ENCODE measurements at regions not wholly inside any gene's neighbourhood (a gene's known extent, or its start where the extent isn't known, plus 50 kb on each side); places are given as distances from the start of the nearest gene placed in this dataset.

GRCh38 chr4:152020073-152020472 is 259.3 kb upstream of the GATB start:
- no peak for ATAC-seq
- Mint-ChIP-seq H3K27me3 (no peaks in the 10 kb centered on the region), H3K4me3 (no peak overlapping the region), H3K4me1 (peaks cover 9% of the 10 kb centered on the region), H3K27ac (peak overlapping the region in 1 of 2 donors; percentile 41), H3K9me3 (no peaks in the 10 kb centered on the region)
- DNase-seq = no peak

- ATAC-seq = no peak
- DNase-seq = no peak
- Mint-ChIP-seq H3K27me3 (no peaks in the 10 kb centered on the region), H3K9me3 (peaks cover 0 to 7% of the 10 kb centered on the region in 2 donors), H3K4me1 (peaks cover 36% of the 10 kb centered on the region), H3K27ac (no peak overlapping the region), H3K4me3 (no peak overlapping the region)
Observed at GRCh38 chr4:152016303-152016620, 255.5 kb upstream of the GATB start.

- Mint-ChIP-seq H3K27ac (peak overlapping the region in 1 of 2 donors; percentile 1), H3K4me1 (peaks cover 41% of the 10 kb centered on the region), H3K9me3 (peaks cover 0 to 7% of the 10 kb centered on the region in 2 donors), H3K27me3 (no peaks in the 10 kb centered on the region), H3K4me3 (no peak overlapping the region)
- no peak for ATAC-seq
- no peak for DNase-seq
Observed at GRCh38 chr4:152015597-152016302, 254.9 kb upstream of the GATB start.

- DNase-seq = peak; percentile 26 to 42
- Mint-ChIP-seq H3K4me3 (peak overlapping the region; percentile 20 to 61), H3K9me3 (peaks cover 0 to 7% of the 10 kb centered on the region in 2 donors), H3K27me3 (no peaks in the 10 kb centered on the region), H3K27ac (peak overlapping the region; percentile 75 to 80), H3K4me1 (peaks cover 46% of the 10 kb centered on the region)
- peak; percentile 85 for ATAC-seq
Observed at GRCh38 chr4:152014280-152014679, 253.5 kb upstream of the GATB start.

- no peak overlapping the region for H3K4me3 Mint-ChIP-seq
- ATAC-seq = no peak
- no peak overlapping the region for H3K27ac Mint-ChIP-seq
- peaks cover 46% of the 10 kb centered on the region for H3K4me1 Mint-ChIP-seq
- no peaks in the 10 kb centered on the region for H3K27me3 Mint-ChIP-seq
- peaks cover 0 to 7% of the 10 kb centered on the region in 2 donors for H3K9me3 Mint-ChIP-seq
- no peak for DNase-seq
Observed at GRCh38 chr4:152011469-152011868, 250.7 kb upstream of the GATB start.

GRCh38 chr4:152010710-152011079 is 249.9 kb upstream of the GATB start:
- Mint-ChIP-seq H3K4me3 (no peak overlapping the region), H3K4me1 (peaks cover 40% of the 10 kb centered on the region), H3K27me3 (no peaks in the 10 kb centered on the region), H3K27ac (peak overlapping the region; percentile 61 to 63), H3K9me3 (peaks cover 0 to 7% of the 10 kb centered on the region in 2 donors)
- ATAC-seq (no peak), DNase-seq (no peak)

GRCh38 chr4:152009983-152010709 is 249.3 kb upstream of the GATB start:
- Mint-ChIP-seq H3K27ac (no peak overlapping the region), H3K9me3 (peaks cover 0 to 7% of the 10 kb centered on the region in 2 donors), H3K27me3 (no peaks in the 10 kb centered on the region), H3K4me3 (no peak overlapping the region), H3K4me1 (peaks cover 37% of the 10 kb centered on the region)
- no peak for DNase-seq
- ATAC-seq = no peak

- DNase-seq (no peak), ATAC-seq (no peak)
- H3K4me3 Mint-ChIP-seq = no peak overlapping the region
- H3K27ac Mint-ChIP-seq = no peak overlapping the region
- peaks cover 29% of the 10 kb centered on the region for H3K4me1 Mint-ChIP-seq
- peaks cover 0 to 7% of the 10 kb centered on the region in 2 donors for H3K9me3 Mint-ChIP-seq
- no peaks in the 10 kb centered on the region for H3K27me3 Mint-ChIP-seq
Observed at GRCh38 chr4:152009031-152009670, 248.3 kb upstream of the GATB start.

GRCh38 chr4:152007111-152007510 is 246.3 kb upstream of the GATB start:
- no peak overlapping the region for H3K4me3 Mint-ChIP-seq
- DNase-seq (no peak), ATAC-seq (no peak)
- H3K27me3 Mint-ChIP-seq = no peaks in the 10 kb centered on the region
- H3K4me1 Mint-ChIP-seq = peaks cover 29% of the 10 kb centered on the region
- H3K9me3 Mint-ChIP-seq = peaks cover 0 to 5% of the 10 kb centered on the region in 2 donors
- no peak overlapping the region for H3K27ac Mint-ChIP-seq

- Mint-ChIP-seq H3K4me1 (peaks cover 11% of the 10 kb centered on the region), H3K9me3 (no peaks in the 10 kb centered on the region), H3K4me3 (no peak overlapping the region), H3K27ac (no peak overlapping the region), H3K27me3 (no peaks in the 10 kb centered on the region)
- DNase-seq (no peak), ATAC-seq (no peak)
Observed at GRCh38 chr4:152004801-152005200, 244.0 kb upstream of the GATB start.

- Mint-ChIP-seq H3K4me3 (no peak overlapping the region), H3K27me3 (no peaks in the 10 kb centered on the region), H3K9me3 (no peaks in the 10 kb centered on the region), H3K27ac (no peak overlapping the region), H3K4me1 (peaks cover 19% of the 10 kb centered on the region)
- DNase-seq = no peak
- no peak for ATAC-seq
Observed at GRCh38 chr4:152000518-152000917, 239.7 kb upstream of the GATB start.

GRCh38 chr4:151998723-151999122 is 237.9 kb upstream of the GATB start:
- no peaks in the 10 kb centered on the region for H3K27me3 Mint-ChIP-seq
- no peak for ATAC-seq
- no peak for DNase-seq
- no peak overlapping the region for H3K27ac Mint-ChIP-seq
- H3K4me3 Mint-ChIP-seq = no peak overlapping the region
- H3K9me3 Mint-ChIP-seq = peaks cover 0 to 7% of the 10 kb centered on the region in 2 donors
- peaks cover 34% of the 10 kb centered on the region for H3K4me1 Mint-ChIP-seq

- H3K27me3 Mint-ChIP-seq = no peaks in the 10 kb centered on the region
- peak; percentile 53 for ATAC-seq
- H3K4me3 Mint-ChIP-seq = no peak overlapping the region
- H3K9me3 Mint-ChIP-seq = peaks cover 0 to 7% of the 10 kb centered on the region in 2 donors
- H3K27ac Mint-ChIP-seq = peak overlapping the region in 1 of 2 donors; percentile 24
- H3K4me1 Mint-ChIP-seq = peaks cover 36% of the 10 kb centered on the region
- no peak for DNase-seq
Observed at GRCh38 chr4:151997461-151997860, 236.7 kb upstream of the GATB start.

- DNase-seq (no peak), ATAC-seq (no peak)
- Mint-ChIP-seq H3K4me3 (no peak overlapping the region), H3K4me1 (peaks cover 58% of the 10 kb centered on the region), H3K27ac (no peak overlapping the region), H3K27me3 (no peaks in the 10 kb centered on the region), H3K9me3 (peaks cover 0 to 7% of the 10 kb centered on the region in 2 donors)
Observed at GRCh38 chr4:151994429-151994828, 233.6 kb upstream of the GATB start.

- H3K9me3 Mint-ChIP-seq = peaks cover 0 to 7% of the 10 kb centered on the region in 2 donors
- ATAC-seq (no peak), DNase-seq (no peak)
- peaks cover 58% of the 10 kb centered on the region for H3K4me1 Mint-ChIP-seq
- H3K27me3 Mint-ChIP-seq = no peaks in the 10 kb centered on the region
- H3K4me3 Mint-ChIP-seq = no peak overlapping the region
- H3K27ac Mint-ChIP-seq = no peak overlapping the region
Observed at GRCh38 chr4:151993521-151993920, 232.7 kb upstream of the GATB start.

Data from stimulated activated naive CD8-positive, alpha-beta T cell treated with anti-CD3 and anti-CD28 coated beads, Interleukin-15, amount 100 ng/mL, for 72 hours (primary cell).